HL-60 (cell line): ENCODE measurements at regions not wholly inside any gene's neighbourhood (a gene's known extent, or its start where the extent isn't known, plus 50 kb on each side); places are given as distances from the start of the nearest gene placed in this dataset.

Source experiments
- DNase-seq, 2 experiments: peaks; one replicate each; pipeline ENCODE4 v3.0.0-alpha.2; 2010 to 2020; ENCODE audit warnings: low read depth in 1 of 2, low spot score in 1 of 2
- H3K27ac ChIP-seq: fragments of 250-450 bp; sonication (Bioruptor Pico); replicated peaks from 2 replicates; pipeline ENCODE4 v1.5.1; 2020; ENCODE audit warnings: mild to moderate bottlenecking, moderate library complexity
- H3K27me3 ChIP-seq: fragments of 250-450 bp; sonication (Bioruptor Pico); 2 replicates; pipeline ENCODE4 v1.5.1; 2021; ENCODE audit warnings: mild to moderate bottlenecking, moderate library complexity; ENCODE audit not compliant: insufficient read depth, poor library complexity, severe bottlenecking
- H3K4me3 ChIP-seq: replicated peaks from 2 replicates; pipeline ENCODE4 v1.5.1; 2011; ENCODE audit warnings: mild to moderate bottlenecking, control low read depth, low read length; ENCODE audit not compliant: insufficient read depth
- GABPA ChIP-seq: IDR thresholded peaks from 2 replicates; pipeline ENCODE4 v1.6.1; 2012; ENCODE audit warnings: low read depth
- POLR2AphosphoS5 ChIP-seq: IDR thresholded peaks from 2 replicates; pipeline ENCODE4 v1.6.1; 2012; ENCODE audit warnings: low read depth
- REST ChIP-seq: IDR thresholded peaks from 2 replicates; pipeline ENCODE4 v1.6.1; 2012; ENCODE audit warnings: low read depth; ENCODE audit not compliant: insufficient replicate concordance
- SPI1 ChIP-seq: IDR thresholded peaks from 2 replicates; pipeline ENCODE4 v1.6.1; 2012; ENCODE audit warnings: low read depth, mild to moderate bottlenecking, borderline replicate concordance
- TF ChIP-seq, protein P1 (sequence below): IDR thresholded peaks from one replicate; pipeline ENCODE4 v1.5.1; 2011; ENCODE audit warnings: low read length, control low read depth, inconsistent platforms; ENCODE audit not compliant: insufficient read depth

- TF ChIP-seq, protein P1, sequence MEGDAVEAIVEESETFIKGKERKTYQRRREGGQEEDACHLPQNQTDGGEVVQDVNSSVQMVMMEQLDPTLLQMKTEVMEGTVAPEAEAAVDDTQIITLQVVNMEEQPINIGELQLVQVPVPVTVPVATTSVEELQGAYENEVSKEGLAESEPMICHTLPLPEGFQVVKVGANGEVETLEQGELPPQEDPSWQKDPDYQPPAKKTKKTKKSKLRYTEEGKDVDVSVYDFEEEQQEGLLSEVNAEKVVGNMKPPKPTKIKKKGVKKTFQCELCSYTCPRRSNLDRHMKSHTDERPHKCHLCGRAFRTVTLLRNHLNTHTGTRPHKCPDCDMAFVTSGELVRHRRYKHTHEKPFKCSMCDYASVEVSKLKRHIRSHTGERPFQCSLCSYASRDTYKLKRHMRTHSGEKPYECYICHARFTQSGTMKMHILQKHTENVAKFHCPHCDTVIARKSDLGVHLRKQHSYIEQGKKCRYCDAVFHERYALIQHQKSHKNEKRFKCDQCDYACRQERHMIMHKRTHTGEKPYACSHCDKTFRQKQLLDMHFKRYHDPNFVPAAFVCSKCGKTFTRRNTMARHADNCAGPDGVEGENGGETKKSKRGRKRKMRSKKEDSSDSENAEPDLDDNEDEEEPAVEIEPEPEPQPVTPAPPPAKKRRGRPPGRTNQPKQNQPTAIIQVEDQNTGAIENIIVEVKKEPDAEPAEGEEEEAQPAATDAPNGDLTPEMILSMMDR: no peak
- TF ChIP-seq REST (no peak), POLR2AphosphoS5 (no peak), SPI1 (no peak), GABPA (no peak)
- no peak overlapping the region for H3K27ac ChIP-seq
- H3K4me3 ChIP-seq: no peak overlapping the region
- H3K27me3 ChIP-seq: no peaks in the 10 kb centered on the region
- no peak for DNase-seq
Measured at GRCh38 chr15:72962054-72962702, 90.1 kb upstream of the NEO1 start.

- Histone ChIP-seq H3K27me3 (no peaks in the 10 kb centered on the region), H3K4me3 (no peak overlapping the region), H3K27ac (no peak overlapping the region)
- no peak for TF ChIP-seq SPI1
- TF ChIP-seq, protein P1: no peak
- no peak for TF ChIP-seq GABPA
- no peak for TF ChIP-seq POLR2AphosphoS5
- TF ChIP-seq REST: no peak
- DNase-seq: no peak
Measured at GRCh38 chr15:72961346-72961745, 90.9 kb upstream of the NEO1 start.

GRCh38 chr15:72958634-72959033 lies 93.6 kb upstream of the NEO1 start:
- Histone ChIP-seq H3K4me3 (no peak overlapping the region), H3K27me3 (no peaks in the 10 kb centered on the region), H3K27ac (no peak overlapping the region)
- no peak for DNase-seq
- no peak for TF ChIP-seq GABPA
- TF ChIP-seq, protein P1: no peak

- no peak for TF ChIP-seq GABPA
- TF ChIP-seq, protein P1: no peak
- no peak for TF ChIP-seq REST
- TF ChIP-seq SPI1: no peak
- no peak for TF ChIP-seq POLR2AphosphoS5
- H3K4me3 ChIP-seq: no peak overlapping the region
Measured at GRCh38 chr15:72953306-72953705, 99.0 kb upstream of the NEO1 start.

More at GRCh38 chr15:72953306-72953705, 99.0 kb upstream of the NEO1 start:
- H3K27ac ChIP-seq: no peak overlapping the region
- H3K27me3 ChIP-seq: peaks cover 3% of the 10 kb centered on the region
- DNase-seq: no peak
